GM12874 (cell line): ENCODE measurements at regions not wholly inside any gene's neighbourhood (a gene's known extent, or its start where the extent isn't known, plus 50 kb on each side); places are given as distances from the start of the nearest gene placed in this dataset.

Experiments
- TF ChIP-seq, protein P1 (sequence below): IDR thresholded peaks from 2 replicates; pipeline ENCODE4 v1.5.1; 2011; ENCODE audit warnings: low read depth, mild to moderate bottlenecking, control low read depth, low read length, moderate library complexity; ENCODE audit not compliant: insufficient read depth

DNA sequence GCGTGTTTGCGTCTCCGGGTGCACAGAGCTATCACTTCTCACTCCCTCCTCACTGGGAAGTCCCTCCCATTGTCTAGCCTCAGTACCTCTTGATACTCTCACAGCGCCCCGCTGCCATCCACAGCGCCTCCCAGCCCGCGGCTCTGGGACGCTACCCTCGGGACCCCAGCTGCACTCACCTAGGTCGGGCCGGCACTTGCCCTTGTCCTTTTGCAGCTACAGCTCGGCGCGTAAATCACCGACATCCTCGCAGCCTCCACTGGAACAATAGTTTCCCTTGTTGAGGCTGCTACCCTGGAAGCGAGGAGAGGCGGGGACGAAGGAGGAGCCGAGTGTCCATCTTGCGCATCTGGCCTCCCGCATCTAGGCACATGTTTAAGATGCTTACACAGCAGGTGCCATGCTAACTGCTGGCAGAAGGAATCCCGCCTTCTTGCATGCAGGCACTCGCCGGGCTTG lies 269.5 kb upstream of the HSFY2 start:
- TF ChIP-seq, protein P1, sequence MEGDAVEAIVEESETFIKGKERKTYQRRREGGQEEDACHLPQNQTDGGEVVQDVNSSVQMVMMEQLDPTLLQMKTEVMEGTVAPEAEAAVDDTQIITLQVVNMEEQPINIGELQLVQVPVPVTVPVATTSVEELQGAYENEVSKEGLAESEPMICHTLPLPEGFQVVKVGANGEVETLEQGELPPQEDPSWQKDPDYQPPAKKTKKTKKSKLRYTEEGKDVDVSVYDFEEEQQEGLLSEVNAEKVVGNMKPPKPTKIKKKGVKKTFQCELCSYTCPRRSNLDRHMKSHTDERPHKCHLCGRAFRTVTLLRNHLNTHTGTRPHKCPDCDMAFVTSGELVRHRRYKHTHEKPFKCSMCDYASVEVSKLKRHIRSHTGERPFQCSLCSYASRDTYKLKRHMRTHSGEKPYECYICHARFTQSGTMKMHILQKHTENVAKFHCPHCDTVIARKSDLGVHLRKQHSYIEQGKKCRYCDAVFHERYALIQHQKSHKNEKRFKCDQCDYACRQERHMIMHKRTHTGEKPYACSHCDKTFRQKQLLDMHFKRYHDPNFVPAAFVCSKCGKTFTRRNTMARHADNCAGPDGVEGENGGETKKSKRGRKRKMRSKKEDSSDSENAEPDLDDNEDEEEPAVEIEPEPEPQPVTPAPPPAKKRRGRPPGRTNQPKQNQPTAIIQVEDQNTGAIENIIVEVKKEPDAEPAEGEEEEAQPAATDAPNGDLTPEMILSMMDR, result no peak

DNA sequence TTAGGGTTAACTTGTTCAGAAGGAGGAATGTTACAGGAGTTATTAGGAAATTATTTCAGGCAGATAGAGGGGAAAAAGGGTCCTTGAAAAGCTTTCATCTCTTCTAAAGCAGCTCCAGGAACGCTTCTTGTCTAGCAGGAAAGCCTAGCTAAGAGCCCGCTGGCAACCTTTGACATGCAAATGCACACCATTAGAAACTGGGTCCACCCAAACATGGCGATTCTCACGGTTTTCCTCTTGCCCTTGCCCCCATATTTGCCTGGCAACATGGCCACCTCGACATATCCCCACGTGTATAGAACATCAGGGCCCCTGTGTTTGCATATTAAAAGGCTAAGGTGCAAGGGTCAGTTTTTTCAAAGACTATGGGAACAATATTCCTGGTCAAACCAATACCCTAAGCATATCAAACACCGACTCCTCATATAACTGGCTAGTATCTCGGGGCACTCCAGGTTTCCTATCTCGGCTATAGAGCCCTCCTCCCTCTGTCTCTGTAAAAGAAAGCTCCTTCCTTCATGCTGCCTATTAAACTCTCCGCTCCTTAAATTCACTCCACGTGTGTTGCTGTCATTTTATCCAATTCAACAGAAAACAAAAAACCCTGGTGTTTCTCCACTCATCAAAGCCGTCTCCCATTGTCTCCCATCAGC lies 268.9 kb upstream of the HSFY2 start:
- TF ChIP-seq, protein P1, result no peak

DNA sequence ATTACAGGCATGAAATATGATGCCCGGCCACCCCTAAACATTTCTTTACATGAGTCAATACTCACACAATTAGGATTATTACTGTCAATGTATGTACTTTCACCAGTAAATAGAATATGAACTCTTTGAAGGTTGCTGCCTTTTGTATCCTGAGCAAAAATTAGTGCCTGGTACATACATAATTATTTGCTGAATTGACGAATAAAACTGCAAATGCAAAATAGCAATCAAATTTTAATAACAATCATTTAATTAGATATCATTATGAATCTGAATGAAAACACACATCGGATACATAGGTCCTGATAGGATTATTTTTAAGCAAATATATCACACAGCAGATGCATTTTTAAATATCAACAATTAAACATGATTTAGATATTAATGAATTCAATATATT lies 253.1 kb upstream of the HSFY2 start:
- TF ChIP-seq, protein P1, result no peak

DNA sequence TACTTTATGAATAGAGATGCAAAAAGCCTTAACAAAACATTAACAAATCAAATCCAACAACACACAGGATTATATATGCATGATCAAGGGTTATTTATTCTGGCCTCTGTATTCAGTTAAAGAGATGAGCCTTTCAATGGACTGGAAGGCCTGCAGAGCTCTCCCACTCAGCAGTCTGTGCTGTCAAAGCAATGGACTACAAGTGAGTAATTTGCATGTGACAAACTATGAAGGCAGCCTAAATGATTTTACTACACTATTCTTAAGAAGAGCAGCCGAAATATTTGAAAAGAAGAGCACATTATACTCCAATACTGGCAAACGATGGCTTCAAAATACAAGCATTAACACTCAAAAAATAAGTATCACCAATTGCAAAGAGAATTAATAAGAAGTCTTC lies 250.4 kb upstream of the HSFY2 start:
- TF ChIP-seq, protein P1, result no peak

DNA sequence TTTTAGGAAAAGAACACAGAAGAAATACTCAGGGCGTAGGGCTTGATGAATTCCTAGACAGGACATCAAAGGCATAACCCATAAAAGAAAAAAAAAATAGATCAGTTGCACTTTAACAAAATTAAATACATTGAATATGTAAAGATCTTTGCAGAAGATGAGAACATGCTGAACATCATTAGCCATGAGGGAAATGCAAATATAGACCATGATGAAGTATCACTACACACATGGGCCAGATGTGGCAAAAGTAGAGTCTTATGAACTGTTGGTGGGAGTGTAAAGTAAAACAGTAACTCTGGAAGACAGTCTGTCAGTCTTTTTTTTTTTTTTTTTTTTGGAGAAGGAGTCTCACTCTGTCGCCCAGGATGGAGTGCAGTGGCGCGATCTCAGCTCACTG lies 246.7 kb upstream of the HSFY2 start:
- TF ChIP-seq, protein P1, result no peak

DNA sequence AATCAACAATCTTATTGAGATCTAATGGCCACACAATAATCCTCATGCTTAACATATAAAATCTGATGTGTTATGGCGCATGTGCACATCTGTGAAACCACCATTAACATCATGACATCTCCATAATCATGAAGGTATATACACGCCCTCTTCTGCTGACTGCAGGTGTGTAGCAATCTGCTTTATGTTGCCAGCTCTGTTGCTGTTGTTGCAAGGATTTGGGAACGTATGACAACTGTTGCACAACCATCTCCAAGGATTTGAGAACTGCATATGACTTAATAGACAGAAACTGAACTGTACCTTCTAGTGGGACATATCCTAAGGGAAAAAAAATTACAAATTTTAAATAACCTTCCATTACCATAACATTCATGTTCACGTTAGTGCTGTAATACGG lies 243.5 kb upstream of the HSFY2 start:
- TF ChIP-seq, protein P1, result no peak

DNA sequence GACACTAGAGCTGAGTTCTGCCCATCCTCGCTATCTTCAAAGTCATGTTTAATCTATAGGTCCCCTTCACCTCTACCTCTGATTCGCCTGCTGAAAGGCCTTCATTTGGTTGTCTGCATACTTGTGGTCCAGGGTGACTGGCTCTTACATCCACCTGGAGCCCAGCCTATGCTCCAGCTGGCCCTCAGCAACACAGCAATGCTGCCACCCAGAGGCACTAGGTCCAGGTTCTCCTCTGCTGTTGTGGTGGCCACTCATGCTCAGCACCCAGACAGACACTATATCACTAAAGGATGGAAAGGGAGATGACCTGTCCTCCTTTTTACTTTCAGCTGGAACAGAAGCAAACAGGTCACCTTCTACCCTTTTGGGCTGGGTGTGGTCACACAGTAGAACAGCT lies 242.3 kb upstream of the HSFY2 start:
- TF ChIP-seq, protein P1, result 0 out of 2 replicates have a peak, but pooled peaks have one; percentile 9

DNA sequence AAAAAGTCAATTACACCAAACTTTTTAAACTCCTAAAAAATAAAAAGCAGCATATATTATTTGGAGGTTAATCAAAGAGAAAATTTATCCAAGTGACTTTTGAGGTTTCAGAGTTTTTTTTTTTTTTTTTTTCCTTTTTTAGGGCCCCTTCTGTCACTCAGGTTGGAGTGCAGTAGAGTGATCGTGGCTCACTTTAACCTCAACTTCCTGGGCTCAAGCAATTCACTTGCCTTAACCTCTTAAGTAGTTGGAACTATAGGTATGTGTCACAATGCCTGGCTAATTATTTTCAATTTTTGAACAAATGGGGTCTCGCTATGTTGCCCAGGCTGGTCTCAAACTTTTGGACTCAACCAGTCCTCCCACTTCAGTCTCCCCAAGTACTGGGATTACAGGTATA lies 241.7 kb upstream of the HSFY2 start:
- TF ChIP-seq, protein P1, result no peak
